HG03066 (cell line): ENCODE measurements at regions not wholly inside any gene's neighbourhood (a gene's known extent, or its start where the extent isn't known, plus 50 kb on each side); places are given as distances from the start of the nearest gene placed in this dataset.

ENCODE experiments used
- ATAC-seq: cut with Tn5 transposase; IDR thresholded peaks from one replicate; pipeline ENCODE4 v1.9.1; 2021; ENCODE audit warnings: low read depth; ENCODE audit not compliant: unreplicated experiment

DNA sequence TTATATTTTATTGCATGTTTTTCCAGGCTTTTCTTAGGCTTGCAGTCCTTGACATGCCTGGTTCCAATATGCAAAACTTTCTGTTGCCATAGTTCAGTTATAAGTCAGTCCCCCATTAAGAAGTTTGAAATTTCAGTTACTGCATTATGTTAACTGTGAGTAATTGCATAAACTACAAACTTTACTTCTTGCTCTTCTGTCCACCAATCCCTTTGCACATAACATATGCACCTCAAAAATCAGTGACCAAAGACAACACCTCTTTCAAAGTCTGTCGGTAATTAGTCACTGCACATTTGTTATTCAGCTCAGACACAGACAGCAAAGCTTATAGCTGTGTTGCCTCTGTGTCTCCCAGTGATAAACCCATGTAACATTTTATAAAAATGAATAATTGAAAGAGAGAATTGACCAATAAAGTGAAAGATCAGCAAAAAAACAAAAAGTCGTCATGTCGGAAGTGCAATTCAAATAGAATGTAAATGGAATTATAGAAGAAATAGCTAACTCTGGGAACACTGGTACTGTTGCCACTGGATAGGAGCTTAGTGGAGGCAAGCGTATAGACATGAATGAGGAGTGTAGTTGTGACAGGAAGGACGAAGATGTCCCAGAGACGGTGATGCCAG is 50.3 kb upstream of the BTBD3 start:
- ATAC-seq: no peak
